PC-9 (cell line): ENCODE measurements at regions not wholly inside any gene's neighbourhood (a gene's known extent, or its start where the extent isn't known, plus 50 kb on each side); places are given as distances from the start of the nearest gene placed in this dataset.
"Not testable (repeated sequence)": the region's sequence is repeated elsewhere in the genome, so short reads cannot be mapped to it uniquely, and the experiment has no call there.

Experiments used
- EZH2 ChIP-seq: fragments of 200-600 bp; sonication (generic); IDR thresholded peaks from 2 replicates; pipeline ENCODE4 v1.8.0; 2017; ENCODE audit warnings: antibody characterized with exemption, low read depth
- TF ChIP-seq, protein P1 (sequence below): fragments of 200-600 bp; sonication (generic); conservative IDR thresholded peaks from 2 replicates; pipeline ENCODE4 v1.6.1; 2017; ENCODE audit warnings: mixed run types, antibody characterized with exemption, mild to moderate bottlenecking, moderate library complexity

DNA sequence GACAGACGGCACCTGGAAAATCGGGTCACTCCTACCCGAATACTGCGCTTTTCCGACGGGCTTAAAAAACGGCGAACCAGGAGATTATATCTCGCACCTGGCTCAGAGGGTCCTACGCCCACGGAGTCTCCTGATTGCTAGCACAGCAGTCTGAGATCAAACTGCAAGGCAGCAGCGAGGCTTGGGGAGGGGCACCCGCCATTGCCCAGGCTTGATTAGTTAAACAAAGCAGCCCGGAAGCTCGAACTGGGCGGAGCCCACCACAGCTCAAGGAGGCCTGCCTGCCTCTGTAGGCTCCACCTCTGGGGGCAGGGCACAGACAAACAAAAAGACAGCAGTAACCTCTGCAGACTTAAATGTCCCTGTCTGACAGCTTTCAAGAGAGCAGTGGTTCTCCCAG lies 197.5 kb upstream of the FAT3 start:
- TF ChIP-seq, protein P1, sequence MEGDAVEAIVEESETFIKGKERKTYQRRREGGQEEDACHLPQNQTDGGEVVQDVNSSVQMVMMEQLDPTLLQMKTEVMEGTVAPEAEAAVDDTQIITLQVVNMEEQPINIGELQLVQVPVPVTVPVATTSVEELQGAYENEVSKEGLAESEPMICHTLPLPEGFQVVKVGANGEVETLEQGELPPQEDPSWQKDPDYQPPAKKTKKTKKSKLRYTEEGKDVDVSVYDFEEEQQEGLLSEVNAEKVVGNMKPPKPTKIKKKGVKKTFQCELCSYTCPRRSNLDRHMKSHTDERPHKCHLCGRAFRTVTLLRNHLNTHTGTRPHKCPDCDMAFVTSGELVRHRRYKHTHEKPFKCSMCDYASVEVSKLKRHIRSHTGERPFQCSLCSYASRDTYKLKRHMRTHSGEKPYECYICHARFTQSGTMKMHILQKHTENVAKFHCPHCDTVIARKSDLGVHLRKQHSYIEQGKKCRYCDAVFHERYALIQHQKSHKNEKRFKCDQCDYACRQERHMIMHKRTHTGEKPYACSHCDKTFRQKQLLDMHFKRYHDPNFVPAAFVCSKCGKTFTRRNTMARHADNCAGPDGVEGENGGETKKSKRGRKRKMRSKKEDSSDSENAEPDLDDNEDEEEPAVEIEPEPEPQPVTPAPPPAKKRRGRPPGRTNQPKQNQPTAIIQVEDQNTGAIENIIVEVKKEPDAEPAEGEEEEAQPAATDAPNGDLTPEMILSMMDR = not testable (repeated sequence)
- TF ChIP-seq EZH2 = not testable (repeated sequence)
